HG03342 (cell line): ENCODE measurements at regions not wholly inside any gene's neighbourhood (a gene's known extent, or its start where the extent isn't known, plus 50 kb on each side); places are given as distances from the start of the nearest gene placed in this dataset.

Source experiments
- ATAC-seq: cut with Tn5 transposase; IDR thresholded peaks from one replicate; pipeline ENCODE4 v1.9.1; 2021; ENCODE audit warnings: mild to moderate bottlenecking, moderate library complexity; ENCODE audit not compliant: unreplicated experiment

DNA sequence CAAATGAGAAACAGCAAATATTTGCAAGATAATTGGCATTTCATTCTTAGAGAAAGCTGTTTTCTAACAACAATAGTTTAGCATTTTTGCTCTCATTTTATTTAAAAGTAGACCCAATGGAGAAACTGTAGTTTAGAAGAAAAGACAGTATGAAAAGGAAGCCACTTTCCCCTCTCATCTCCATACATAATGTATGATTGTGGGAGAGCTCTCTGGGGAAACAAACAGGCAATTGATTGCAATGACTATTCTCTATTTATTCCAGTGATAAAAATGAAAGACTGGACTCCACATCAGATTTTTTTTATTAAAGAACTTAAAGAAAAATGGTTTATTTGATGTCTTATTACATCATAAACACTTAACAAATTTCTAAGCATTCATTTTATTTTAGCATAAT lies 116.8 kb upstream of the SASH1 start:
- ATAC-seq = no peak

DNA sequence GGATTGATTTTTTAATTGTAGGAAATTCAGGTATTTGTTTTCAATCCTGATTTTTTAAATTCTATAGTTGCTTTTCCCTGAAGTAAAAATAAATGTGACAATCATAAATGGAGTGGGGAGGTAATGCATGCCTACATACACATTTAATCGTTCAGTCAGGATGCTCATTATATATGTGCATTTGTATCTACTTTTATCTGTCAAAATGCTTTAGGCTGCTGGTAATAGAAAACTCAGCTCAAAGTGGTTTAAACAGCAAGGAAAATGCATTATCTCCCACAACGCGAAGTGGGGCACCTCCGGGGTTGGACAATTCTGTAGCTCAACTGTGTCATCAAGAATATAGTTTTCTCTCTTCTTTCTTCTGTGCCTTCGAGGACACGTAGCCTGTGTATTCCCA lies 116.4 kb upstream of the SASH1 start:
- no peak for ATAC-seq

DNA sequence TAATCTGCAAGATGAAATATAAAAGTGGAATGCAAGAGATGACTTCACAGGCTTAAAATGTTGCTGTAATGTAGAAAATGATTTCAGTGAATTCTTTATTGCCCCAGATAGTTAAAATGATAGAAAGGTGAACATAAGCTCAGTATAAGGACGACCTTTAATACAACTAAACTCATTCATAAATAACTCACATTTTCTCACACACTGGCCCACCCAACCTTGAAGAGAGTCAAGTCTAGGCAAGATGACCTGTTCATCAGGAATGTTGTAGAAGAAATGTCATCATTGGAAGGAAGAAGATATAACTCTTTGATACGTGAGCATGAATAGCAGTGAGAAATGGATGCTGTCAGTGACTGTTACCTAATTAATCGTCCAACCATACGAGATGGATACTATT lies 111.1 kb upstream of the SASH1 start:
- ATAC-seq = no peak

DNA sequence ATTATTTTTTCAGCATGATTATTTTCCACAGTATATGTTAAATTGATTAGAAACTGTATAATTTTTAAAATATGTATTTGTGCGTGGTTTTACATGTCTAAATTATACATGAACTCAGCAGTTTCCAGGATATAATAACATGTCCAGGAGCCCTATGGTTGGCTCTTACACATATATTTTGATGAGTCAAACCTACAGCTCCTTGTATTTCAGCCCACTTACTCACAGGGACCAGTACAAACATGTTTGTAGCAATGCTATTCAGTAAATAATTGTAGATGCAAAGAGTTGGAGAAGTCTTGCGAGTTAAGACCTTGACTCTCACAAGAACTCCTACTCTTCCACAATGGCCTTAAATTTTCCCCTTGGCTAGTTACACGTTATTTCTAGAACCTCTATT lies 107.2 kb upstream of the SASH1 start:
- ATAC-seq = no peak

DNA sequence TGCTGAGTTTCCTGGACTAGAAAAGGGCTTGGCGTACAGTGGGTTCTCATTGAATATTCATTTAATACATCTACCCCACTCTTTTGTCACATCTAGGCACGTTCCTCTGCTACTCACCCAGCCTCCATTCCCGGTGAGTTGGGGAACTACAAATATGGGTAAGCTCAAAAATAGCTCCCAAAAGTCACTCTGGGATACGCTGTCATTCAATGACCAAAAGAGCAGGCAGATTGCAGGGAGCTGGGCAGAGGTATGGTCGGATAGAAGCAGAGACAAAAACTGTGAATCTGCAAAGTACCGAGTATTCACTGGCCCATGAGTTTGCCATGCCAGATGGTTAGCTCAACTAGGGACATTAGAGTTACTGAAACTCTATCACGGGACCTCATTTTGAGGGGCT lies 103.9 kb upstream of the SASH1 start:
- no peak for ATAC-seq

DNA sequence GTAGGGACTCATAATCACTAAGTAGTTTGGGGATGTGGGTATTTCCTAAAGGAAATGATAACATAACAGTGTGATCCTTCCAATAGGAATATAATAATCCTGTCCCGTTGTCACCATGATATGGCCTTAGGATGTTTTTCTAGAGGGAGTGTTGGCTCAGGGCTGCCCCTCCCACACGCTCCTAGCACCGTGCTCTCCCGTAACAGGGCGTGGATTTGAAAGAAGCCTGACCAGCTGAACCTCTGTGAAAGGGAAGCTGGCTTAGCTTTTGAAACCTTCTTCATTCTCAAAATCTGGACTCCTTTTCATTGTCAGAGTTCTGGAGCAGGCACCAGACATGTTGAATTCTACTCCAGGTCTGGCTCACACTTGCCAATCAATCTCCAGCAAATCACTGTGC lies 103.4 kb upstream of the SASH1 start:
- ATAC-seq = no peak

DNA sequence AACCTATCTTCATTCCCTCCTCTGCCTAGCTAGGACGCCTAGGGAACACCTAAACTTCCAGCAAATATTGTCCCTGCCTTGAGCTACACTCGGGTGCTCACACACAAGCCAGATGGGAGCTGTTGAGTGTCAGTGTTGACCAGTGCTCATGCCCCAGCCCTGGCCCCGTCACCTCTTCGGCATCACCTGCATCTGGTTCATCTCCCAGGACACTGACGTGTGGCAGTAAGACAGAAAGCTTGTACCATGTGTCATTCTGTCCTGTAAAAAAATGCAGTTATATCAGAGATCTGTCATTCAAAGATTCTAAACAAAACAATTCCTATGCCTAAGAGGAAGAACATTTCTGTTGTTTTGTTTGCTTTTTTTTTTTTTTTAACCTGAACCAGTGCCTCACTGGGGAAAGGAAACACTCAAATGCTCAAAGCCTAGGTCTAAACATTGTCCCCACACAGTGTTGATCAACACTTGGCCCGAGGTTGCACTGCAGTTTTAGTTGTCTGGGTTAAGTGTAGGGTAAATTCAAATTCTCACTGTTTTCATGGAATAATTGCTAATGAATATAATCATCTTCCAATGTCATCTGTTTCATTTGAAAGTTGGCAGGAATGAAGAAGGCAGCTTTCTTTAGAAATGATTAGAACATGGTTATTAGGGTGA lies 102.7 kb upstream of the SASH1 start:
- no peak for ATAC-seq

DNA sequence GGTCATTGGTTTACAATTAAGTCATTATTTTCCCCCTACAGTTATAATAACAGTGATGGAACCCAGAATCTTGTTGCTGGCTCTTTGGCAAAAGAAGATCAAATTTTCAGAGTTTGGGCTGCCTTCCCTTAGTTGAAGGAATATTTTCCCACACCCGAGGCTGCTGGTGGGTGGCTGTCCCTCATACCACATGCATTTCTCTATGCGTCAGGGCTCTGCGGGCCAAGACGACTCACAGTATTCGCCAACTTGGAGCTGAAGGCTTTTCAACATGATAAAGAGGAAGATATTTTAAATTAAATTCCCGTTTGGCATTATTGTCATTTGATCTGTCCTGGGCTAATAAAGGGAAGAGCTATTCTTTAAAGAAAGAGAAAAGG lies 102.2 kb upstream of the SASH1 start:
- ATAC-seq = no peak

DNA sequence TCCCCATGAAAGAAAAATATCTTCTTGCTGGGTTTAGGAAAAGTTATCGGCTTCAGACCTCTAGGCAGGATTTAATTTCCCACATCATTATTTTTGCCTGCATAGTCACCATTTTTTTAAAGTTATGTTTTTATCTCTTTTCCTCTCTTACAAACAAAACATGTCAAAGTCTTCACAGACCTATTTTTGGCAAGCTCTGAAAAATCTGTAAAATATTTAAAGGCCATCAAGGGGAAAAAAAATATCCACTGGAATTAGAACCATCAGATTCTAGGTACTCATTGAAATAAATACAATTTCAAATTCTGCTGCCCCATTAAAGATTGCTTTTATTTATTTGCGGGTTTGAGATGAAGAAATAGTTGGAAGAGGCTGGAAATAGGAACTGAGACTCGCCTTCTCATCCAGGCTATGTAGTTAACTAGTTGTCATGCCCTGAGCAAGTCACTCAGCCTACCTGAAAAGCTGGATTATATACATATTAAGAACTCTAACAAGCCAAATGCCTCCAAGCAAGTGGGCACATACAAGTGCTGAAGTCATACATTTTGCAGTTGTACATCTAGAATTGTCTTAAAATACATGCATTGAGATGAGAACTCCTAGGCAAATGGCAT lies 101.7 kb upstream of the SASH1 start:
- ATAC-seq = no peak

DNA sequence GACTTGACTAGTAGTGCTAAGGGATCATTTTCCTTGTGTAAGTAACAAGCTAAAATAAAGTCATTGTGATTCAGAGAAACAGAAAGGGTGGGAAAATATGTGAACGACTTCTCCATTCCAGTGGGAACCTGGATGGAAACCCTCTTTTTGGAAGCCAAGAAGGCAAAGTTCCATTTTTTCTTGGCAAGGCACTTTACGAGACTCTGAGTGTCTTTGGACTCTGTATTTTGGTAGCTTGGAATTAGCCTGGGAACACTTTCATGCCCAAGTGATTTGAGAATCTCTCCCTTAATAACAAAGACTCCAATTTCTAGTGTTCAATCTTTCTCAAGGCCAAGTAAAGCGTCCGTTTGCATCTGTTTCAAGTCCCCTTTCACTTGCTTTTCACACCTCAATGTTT lies 100.5 kb upstream of the SASH1 start:
- no peak for ATAC-seq

DNA sequence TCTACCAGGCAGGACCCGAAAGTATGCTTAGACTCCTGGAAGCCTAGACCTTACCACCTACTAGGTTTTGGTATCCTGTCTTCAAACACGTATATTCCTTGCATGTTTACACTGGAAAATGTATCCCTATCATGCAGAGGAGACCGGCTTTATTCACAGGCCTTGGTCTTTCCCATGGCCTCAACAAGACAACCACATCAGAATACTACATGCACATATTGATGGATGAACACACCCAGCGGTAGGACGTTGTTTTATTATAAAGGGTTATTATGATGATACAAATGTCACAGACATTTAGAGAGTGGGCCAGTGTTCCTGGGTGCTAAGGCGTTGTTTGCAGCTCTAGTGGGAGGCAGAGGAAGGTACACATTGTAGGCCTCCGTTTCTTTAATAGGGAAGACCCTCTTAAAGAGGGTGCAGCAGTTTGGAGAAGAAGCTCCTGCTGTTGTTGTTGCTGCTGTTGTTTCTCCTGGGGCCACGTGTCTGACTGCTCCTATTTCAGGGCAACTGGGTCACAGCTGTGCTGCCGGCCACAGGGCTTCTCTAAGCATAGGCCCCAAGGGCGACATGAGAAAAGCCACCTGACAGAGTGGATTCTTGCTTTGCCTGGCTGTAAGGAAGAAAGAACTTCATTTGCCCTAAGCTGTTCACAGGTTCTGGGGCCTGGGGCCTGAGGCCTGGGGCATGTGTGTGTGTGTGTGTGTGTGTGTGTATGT lies 98.3 kb upstream of the SASH1 start:
- no peak for ATAC-seq

DNA sequence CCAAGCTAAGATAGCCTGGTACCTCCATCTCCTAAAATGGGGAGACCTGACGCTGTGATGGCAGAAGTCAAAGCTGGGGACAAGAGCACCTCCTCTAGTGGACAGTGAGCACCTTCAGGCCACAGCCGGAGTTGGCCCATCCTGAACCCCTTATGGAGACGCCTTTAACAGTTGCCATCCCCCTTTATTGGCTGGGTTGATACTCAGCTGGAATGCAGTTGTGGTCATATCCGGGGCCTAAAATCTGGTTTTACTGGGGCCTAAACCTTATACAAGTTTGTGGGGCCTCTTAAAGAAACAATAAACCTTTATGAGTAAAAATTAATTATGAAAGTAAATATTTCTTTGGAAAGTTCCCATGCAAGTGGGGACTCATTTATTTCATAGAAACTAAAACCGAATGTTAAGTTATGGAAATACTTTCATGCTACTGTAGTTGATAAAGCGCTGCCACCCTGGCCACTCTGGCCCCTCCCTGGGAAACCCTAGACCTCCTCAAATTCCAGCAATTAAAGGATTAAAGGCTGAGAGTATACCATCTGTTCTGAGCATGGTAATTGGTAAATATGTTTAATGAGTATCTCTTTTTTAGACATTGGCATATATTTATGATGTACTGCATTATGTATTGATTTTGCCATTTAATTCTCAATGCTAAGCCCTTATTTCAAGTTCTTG lies 95.1 kb upstream of the SASH1 start:
- ATAC-seq = no peak

DNA sequence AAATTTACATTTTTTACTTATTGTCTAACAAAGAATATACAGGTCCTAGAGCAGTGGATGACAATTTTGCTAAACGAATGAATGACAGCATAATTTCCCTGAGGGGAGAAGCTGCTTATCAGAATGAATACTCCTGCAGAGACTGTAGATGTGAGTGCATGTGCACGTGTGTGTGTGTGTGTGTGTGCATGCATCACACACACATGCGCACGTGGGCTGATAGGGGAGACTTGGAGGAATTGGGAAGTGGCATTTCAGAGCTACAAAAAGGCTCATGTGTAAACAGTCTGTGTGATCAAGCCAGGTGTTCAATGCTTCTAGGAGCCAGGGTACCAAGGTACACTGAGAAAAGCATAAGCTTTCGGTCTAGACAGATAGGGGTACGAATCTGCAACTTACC lies 93.5 kb upstream of the SASH1 start:
- ATAC-seq = no peak

DNA sequence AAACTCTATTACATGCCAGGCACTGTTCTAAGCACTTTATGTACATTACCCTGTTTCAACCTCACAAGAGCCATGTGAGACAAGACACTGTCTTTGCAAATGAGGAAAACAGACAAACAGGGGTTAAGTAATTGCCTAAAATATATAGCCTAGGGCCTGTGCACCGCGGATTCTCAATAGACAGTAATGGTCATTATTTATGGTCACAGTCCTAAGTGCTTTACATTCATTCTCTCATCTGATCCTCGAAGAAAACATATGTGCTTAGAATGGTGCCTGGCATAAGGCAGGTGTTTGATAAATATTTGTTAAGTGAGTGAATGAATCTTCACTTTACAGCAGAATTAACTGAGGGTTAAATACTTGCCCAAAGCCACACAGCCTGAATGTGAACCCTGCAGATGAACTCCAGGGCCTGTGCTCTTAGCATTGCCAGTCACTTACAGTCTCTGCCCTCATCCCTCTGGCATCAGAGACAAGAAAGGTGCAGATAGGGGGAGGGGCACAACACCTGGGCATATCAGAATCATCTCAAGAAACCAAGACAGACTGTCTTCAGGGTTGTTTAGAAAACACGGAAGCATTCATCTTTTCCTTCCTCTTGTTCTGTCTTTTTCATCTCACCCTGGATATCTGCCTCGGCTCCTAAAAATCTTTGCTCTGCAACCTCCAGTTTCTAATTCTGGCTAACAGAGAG lies 92.8 kb upstream of the SASH1 start:
- no peak for ATAC-seq

DNA sequence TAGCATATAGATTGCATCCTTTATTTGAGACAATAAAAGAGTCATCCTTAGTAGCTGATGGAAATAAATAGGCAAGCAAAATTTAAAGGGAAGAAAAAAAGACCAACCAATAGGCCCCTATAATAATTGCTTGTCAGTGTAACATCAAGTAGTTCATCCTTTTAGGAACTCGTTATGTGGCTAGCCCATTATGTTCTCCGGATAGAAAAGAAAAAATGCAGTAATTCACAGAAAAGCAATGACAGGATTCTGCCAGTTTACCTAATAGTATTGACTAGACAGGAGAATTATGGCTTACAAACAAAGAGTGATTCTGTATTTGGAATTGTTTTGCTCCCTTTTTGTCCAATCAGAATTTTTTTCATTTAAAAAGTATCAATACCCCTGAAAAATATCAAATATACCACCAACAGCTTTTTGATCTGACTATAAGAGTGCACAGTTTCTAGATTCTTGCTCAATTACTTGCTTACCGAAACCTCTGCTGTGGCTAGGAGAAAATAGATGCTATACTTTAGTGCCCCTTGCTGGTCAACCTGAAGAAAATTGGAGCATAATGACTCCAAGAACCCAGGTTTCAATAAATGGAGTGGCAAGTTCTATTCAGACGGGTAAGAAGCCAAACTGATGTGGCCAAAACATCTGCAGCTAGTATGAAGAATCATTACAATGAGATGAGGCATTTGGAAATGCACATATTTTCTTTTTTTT lies 91.5 kb upstream of the SASH1 start:
- no peak for ATAC-seq

DNA sequence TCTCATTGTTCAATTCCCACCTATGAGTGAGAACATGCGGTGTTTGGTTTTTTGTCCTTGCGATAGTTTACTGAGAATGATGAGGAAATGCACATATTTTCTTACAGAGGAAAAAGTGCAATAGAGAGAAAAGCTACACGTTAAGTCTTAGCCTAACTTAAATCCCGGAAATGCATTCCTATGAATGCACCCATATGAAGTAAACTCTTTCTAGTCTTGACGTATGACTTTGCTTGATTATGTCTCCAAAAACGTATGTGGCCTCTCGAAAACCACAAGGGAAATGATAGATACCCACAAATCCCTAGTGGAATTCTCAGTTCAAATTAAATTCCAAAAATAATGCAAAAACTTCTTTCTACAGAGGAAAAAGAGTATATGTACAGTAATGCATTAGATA lies 90.7 kb upstream of the SASH1 start:
- no peak for ATAC-seq

DNA sequence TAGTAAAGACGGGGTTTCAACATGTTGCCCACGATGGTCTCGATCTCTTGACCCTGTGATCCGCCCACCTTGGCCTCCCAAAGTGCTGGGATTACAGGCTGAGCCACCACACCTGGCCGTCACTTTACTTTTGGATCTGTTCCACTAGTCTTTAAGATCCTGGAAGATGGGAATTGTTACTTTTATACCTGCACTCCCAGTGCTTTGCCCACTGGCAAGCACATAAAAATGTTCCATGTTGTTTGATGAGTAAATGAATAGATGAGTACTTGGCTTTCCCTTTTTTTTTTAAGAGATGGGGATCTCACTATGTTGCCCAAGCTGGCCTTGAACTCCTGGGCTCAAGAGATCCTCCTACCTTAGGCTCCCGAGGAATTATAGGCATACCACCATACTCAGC lies 84.8 kb upstream of the SASH1 start:
- ATAC-seq = no peak

DNA sequence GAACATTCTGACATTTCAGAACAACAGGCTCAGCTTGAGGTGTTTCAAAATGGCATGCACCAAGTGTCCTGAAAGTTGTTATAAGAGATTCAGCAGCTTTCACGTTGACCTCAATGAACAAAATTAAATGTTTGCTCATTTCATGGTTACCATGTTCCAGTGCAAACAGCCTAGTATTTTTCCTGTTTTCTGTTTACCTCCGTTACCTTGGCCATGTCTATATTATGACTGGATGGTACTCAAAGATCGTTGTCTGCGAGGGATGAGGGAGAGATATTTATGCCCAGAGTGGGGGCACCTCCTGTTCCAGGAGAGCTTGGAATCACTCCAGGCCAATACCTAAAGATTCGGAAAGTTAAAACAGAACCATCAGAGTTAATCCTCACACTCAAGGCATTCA lies 83.8 kb upstream of the SASH1 start:
- no peak for ATAC-seq

DNA sequence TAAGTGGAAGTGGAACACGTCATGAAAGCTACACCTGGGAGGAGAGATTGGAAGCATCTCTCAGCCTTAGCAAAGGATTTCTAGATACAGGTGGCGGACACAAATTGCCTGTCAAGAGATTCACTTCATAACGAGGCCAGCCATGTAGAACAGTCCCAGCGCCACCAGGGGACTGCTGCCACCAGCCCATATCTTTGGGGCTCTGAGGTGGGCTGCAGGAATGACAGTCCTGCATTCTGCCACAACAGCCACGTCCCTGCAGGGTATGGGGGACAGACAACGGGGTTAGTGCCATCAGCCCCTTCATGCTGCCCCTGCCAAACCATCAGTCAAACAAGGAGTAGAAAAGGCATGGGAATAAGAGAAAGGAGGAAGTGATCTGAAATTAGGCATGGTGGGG lies 81.2 kb upstream of the SASH1 start:
- no peak for ATAC-seq

DNA sequence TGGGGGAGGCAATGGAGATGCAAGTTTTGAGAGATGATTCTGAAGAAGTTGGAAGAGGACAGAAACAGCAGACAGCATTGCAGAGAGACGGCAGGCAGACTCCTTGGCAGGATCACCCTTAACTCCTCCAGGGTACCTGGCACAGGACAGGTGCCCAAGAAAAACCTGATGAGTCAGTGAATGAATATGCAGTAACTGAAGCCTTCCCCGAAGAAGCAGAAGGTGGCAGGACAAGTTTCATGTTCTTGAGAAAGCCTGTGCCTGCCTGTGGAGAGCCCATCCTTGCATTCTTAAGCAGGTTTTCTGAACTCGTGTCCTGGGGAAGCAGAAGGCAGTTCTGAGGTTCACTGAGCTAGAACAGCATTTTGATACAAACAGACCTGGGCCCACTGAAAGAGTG lies 79.6 kb upstream of the SASH1 start:
- ATAC-seq = no peak

DNA sequence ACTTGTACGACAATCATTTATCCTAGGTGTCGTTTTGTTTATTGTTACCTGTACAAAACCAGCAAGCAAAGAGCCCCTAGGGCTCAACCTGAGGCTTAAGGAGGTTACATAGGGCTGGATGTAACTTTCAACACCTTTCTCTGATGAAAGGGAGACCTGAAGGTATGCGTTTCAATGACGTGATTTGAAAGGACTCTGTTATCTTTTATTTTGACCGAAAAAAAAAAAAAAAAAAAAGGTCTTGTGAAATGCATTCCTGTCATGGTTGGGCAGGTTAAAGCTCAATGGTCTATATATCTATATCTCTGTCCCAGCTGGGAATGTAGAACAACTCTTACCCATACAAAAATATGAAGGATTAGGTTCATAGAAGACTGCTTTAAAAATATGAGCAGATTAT lies 78.7 kb upstream of the SASH1 start:
- ATAC-seq = no peak
